Dermis microvascular lymphatic vessel endothelial cell (primary cell): ENCODE measurements at regions not wholly inside any gene's neighbourhood (a gene's known extent, or its start where the extent isn't known, plus 50 kb on each side); places are given as distances from the start of the nearest gene placed in this dataset.

ENCODE experiments used
- DNase-seq, 2 donors: peaks; one replicate each; pipeline versions ENCODE4 v3.0.0 to v3.0.0-alpha.2; 2010; ENCODE audit warnings: low read depth in 2 of 2

DNA sequence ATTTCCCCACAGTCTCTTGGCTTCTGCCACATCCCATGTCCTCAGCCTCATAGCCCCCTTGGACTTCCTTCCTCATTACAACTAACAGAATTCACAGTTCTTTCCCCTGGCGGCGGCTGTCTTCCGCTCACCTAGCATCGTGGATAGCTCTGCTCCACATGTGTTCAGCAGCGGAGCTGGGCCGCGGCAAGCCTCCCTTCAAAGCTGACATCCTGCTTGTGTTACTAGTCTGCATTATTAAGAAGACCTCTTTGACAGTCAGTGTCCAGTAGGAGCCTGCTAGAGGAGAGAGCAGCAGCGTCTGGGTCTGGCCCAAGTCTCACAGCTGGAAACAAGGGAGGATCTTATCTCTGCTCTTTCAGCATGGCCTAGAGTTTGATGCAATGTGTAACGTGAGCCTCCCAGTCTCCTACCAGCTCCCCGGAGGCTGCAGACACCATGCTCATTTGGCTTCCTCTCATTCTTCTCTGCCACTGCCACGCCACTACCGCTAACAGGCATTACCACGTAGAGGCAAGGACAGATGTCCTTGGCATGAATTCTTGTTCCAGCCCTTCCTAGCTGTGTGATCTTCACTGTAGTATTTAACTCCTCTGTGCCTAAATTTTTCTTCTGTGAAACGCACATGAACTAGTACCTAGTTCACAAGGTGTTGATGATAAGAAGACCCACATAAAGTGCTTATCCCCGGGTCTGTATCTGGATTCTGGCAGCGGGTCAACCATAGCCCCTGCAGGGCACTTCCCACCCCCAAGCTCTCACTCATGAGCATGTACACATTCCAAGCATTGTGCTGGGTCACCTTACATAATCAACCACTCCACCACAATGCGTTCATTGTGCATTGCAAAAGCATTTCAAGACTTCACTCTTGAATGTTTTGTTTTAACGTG is 107.1 kb upstream of the BACH2 start:
- DNase-seq = no peak

DNA sequence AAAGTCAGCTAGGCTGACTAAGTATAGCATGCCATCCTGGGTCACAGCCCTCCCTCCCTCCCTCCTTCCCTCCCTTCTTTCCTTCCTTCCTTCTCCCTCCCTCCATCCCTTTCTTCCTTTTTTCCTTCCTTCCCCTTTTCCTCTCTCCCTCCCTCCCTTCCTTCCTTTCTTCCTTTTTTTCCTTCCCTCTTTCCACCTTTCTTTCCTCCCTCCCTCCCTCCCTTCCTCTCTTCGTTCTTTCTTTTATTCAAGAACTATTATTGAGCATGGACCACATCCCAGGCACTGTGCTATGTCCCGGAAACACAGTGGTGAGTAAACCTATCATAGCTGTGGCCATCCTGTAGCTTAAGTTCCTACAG is 106.2 kb upstream of the BACH2 start:
- DNase-seq = no peak

DNA sequence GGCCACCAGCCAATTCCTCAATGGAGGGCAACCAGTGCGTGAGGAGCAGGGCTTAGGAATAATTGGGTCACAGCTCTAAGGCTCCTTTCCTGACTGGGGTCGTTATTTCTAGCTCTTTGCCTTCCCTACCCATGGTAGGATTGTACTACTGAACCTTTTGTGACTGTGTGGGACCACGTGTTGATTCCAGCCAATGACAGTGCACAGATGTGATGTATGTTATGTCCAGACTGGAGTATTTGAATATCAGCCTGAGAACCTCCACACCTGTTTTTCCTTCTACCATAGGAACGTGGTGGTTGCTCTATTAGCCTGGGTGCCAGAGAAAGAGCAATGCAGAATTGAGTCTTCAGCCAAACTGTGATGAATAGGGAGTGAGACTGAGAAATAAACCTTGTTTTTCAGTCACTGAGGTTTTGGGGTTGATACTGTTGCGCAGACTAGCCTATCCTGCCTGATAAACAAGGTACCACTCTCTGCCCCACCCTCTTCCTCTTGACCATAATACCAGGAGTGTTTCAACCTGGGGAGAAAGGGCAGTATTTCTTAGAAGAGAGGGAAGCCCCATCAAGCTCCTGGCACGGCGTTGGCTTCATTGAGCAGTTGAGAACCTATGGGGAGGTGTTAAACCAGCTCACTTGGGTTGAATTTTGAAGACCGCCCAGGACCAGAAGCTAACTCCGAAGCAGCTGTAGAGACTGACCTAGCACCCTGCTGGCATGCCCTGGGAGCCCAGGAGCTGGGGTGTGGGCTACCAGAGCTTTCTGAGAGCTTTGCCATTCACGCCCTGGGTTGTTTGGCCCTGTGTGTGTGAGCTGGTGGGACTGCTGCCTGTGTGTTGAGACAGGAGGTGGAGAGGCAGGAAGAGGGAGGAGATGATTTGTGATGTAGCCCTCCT is 105.5 kb upstream of the BACH2 start:
- DNase-seq = no peak

GRCh38 chr6:90399970-90400369 is 103.3 kb upstream of the BACH2 start:
- no peak for DNase-seq

DNA sequence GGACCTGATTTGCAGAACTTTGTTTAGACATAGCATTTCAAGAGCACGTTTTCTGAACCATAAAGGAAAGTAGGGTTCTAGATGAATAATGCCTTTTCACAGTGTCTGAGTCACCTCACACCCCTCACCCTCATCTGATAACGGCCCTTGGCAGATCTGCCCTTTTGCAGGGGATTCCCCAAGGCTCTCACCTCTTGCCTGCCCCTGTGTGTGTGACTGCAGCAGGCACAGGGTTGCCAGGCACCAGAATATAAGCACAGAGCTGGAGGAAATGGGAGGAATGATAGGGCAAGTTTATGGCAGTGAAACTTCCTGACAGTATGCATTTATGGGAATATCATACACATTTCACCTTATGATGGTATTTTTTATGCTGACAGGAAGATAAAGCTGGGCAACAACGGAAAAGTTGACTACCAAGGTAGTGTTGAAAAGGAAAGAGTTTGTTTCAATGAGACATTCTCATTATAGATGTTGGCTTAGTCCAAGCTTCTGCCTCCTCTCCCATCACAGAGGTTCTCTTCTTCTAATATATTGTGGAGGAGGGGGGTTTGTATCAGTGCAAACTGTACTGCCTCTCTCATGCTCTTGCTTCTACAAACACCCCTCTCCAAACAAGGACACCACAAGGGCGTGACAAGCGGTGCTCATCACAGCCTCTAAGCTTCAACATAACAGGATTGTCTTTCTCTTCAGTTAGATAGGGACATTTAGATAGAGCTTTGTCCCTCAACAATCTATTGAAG is 101.5 kb upstream of the BACH2 start:
- DNase-seq = peak; percentile 92

GRCh38 chr6:90397047-90397446 is 100.4 kb upstream of the BACH2 start:
- DNase-seq = no peak

DNA sequence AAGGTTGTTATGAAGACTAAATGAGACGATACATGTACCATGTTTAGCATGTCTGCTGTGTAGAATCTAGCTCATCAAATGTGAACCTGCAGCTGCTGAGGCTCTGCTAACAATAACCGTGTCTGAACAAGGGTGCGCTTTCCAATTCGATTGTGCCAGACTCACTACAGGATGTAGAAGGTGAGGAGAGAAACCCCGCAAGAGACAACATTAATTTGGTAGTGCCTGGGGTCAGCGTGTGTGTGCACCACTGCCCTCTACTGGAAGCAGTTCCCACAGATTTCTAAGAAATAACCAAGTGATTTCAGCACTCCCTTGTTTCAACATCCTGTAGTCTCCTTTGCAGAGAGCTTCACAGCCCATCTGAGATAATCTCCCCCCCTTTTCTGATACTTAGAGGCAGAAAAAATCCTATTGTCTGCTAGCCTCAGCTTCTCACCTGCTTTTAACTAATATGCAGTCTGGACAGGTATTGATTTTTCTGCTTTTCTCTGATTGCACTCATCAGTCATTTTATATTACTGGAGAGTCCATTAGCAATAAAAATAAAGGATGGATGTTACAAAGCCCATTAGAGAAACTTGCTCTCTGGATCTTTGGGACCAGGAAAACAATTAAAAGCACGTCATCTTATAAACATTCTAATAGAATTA is 96.7 kb upstream of the BACH2 start:
- peak; percentile 16 to 57 for DNase-seq

- DNase-seq = no peak
Measured at GRCh38 chr6:90390379-90390778, 93.7 kb upstream of the BACH2 start.

- no peak for DNase-seq
Measured at GRCh38 chr6:90388395-90388794, 91.8 kb upstream of the BACH2 start.

GRCh38 chr6:90387826-90388225 is 91.2 kb upstream of the BACH2 start:
- DNase-seq = no peak

DNA sequence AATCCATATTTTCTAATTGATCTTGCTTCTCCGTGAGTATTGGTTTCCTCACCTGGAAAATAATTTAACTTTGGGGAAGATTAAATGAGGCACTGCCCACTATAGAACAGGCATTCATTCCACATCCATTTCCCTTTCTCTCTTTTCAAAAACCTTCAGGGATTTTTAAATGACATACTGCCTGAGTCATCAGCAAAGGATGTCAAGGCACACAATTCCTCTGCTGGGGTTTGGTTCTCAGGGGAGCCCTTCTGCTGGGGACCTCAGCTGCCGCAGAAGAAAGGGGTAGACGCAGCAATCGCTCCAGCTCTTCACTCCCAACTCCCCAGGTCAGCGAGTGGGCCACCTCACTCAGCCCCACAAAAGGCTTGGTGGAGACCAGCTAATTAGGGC is 90.7 kb upstream of the BACH2 start:
- DNase-seq = no peak

- DNase-seq = no peak
Measured at GRCh38 chr6:90386399-90387382, 90.0 kb upstream of the BACH2 start.

GRCh38 chr6:90385759-90386313 is 89.2 kb upstream of the BACH2 start:
- DNase-seq = no peak

DNA sequence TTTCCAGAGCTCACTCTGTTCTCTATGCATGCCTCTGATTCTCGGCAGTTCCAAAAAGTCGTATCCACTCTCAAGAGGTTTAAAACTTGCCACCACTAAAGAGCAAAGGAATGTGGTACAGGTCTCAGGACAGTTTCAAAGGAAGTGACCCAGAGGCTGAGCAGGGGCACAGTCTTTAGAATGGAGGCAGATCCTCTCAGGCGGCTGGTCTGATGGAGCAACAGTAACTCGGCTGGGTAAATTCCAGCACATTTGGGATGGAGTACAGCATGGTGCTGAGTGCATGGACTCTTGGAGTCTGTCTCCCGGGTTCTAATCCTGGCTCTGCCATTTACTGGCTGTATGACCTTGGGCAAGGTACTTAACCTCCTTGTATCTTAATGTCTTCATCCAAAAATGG is 88.1 kb upstream of the BACH2 start:
- no peak for DNase-seq

DNA sequence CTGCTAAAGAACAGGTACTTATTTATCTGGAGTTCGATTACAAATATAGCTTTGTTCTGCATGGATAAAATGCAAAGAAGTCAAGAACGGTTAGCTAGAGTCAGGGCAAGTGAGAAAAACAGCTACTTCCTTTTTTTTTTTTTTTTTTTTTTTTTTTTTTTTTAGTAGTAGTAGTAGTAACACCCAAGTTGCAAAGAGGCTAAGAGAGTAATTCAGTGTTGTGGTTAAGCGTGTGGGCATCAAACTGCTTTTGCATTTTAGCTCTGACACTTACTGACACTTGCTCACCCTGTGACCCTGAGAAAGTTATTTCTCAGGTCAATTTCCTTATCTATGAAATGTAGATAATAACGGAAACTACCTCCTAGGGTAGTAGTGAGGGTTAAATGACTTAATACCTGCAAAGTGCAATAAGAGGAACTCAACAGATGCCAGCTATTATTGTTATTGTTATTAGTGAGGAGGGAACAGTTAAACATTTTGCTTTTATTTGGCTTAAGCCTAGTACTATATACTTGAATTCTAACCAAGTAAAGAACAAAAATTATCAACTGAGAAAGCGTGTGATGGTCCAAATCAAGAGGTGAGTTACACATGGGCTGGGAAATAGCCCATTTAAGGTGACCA is 86.7 kb upstream of the BACH2 start:
- no peak for DNase-seq

GRCh38 chr6:90382760-90383159 is 86.1 kb upstream of the BACH2 start:
- no peak for DNase-seq

DNA sequence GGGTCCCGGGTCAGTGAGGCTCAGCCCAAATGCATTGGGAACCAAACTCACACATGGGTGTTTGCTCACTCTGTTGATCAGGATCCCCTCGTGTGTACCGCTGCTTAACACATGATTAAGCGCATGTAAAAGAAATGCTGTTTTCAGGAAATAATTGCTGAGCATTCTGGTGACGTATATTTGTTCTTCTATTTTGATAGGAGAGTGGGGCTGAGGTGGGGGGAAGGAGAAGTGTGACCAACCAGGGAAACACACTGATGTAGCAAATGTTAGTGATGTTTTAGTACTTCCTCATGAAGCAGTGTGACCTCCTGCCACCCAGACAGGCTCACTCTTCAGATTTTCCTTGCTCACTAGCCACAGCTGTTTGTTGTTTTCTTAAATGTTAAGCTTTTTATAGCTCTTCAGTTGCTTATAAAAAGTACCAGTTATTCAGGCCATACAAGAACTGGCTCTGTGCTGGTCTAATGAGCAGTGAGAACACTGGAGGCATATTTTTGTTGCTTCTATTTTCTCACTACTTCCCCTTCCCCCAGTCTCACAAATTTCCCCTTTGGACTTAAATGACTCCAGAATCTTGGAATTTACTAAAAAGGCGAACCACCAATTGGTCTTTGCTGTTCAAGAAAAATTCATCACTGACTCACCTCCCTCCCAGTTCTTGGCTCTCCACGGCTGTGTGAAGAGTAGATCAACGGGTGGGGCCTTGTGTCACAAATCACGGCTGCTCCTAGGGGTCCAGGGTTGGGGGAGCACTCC is 79.2 kb upstream of the BACH2 start:
- DNase-seq = no peak

- no peak for DNase-seq
Measured at GRCh38 chr6:90374201-90374600, 77.6 kb upstream of the BACH2 start.

GRCh38 chr6:90372885-90373284 is 76.2 kb upstream of the BACH2 start:
- no peak for DNase-seq
